ENCODE measurements at regions not wholly inside any gene's neighbourhood (a gene's known extent, or its start where the extent isn't known, plus 50 kb on each side); places are given as distances from the start of the nearest gene placed in this dataset.

GRCh38 chr11:94671553-94672366, 96.4 kb upstream of the AMOTL1 start:
- Histone ChIP-seq H3K9me3 (replicated peaks in 1 of 3) (no peaks in the 10 kb centered on the region), H3K27ac (no peak overlapping the region), H3K4me3 (no peak overlapping the region), H3K27me3 (no peaks in the 10 kb centered on the region), H3K4me1 (replicated peaks in 1 of 2) (no peaks in the 10 kb centered on the region), H3K36me3 (replicated peaks in 1 of 2) (no peaks in the 10 kb centered on the region)
- intact Hi-C loops (cut with DNase I), result no loop called here
- WGBS, 4 donors, result 75 to 93% (median 82%) methylated on average over 2 to 8 of the region's 8 CpGs
- no peak for DNase-seq
- TF ChIP-seq POLR2A (IDR thresholded peaks at IDR 0.05) (no peak), CTCF (IDR thresholded peaks at IDR 0.05) (no peak)

- Histone ChIP-seq H3K9me3 (replicated peaks in 1 of 3) (no peaks in the 10 kb centered on the region), H3K4me1 (replicated peaks in 1 of 2) (no peaks in the 10 kb centered on the region), H3K27me3 (no peaks in the 10 kb centered on the region), H3K4me3 (no peak overlapping the region), H3K36me3 (replicated peaks in 1 of 2) (no peaks in the 10 kb centered on the region), H3K27ac (no peak overlapping the region)
- TF ChIP-seq CTCF (IDR thresholded peaks at IDR 0.05), result no peak
- DNase-seq, result no peak
- 89 to 95% (median 92%) methylated on average over 4 to 8 of the region's 8 CpGs for WGBS, 4 donors
- intact Hi-C loops (cut with DNase I), result no loop called here
Measured at GRCh38 chr11:94672636-94673035, 95.5 kb upstream of the AMOTL1 start.

- Histone ChIP-seq H3K4me3 (no peak overlapping the region), H3K27me3 (no peaks in the 10 kb centered on the region), H3K9me3 (replicated peaks in 1 of 3) (no peaks in the 10 kb centered on the region), H3K27ac (no peak overlapping the region), H3K4me1 (replicated peaks in 1 of 2) (no peaks in the 10 kb centered on the region), H3K36me3 (replicated peaks in 1 of 2) (no peaks in the 10 kb centered on the region)
- WGBS, 4 donors, result 68 to 94% (median 82%) methylated on average over 2 of the region's 2 CpGs
- intact Hi-C loops (cut with DNase I), result no loop called here
- DNase-seq, result no peak
- TF ChIP-seq CTCF (IDR thresholded peaks at IDR 0.05), result no peak
- TF ChIP-seq POLR2A (IDR thresholded peaks at IDR 0.05), result no peak
Measured at GRCh38 chr11:94673386-94673785, 94.8 kb upstream of the AMOTL1 start.

- peak in 4 of 7 donors; percentile 5 to 55 (median 18) for DNase-seq
- Histone ChIP-seq H3K4me3 (no peak overlapping the region), H3K27me3 (no peaks in the 10 kb centered on the region), H3K4me1 (replicated peaks in 1 of 2) (no peaks in the 10 kb centered on the region), H3K36me3 (replicated peaks in 1 of 2) (no peaks in the 10 kb centered on the region), H3K9me3 (replicated peaks in 1 of 3) (no peaks in the 10 kb centered on the region), H3K27ac (peak overlapping the region in 1 of 5 donors; percentile 1)
- TF ChIP-seq CTCF (IDR thresholded peaks at IDR 0.05) (no peak), POLR2A (IDR thresholded peaks at IDR 0.05) (no peak)
- intact Hi-C loops (cut with DNase I), result no loop called here
- WGBS, 4 donors, result 36 to 56% (median 54%) methylated on average over 3 to 6 of the region's 6 CpGs
Measured at GRCh38 chr11:94673951-94674491, 94.1 kb upstream of the AMOTL1 start.
